Activated CD4-positive, alpha-beta T cell treated with anti-CD3 and anti-CD28 coated beads for 48 hours (primary cell): ENCODE measurements at regions not wholly inside any gene's neighbourhood (a gene's known extent, or its start where the extent isn't known, plus 50 kb on each side); places are given as distances from the start of the nearest gene placed in this dataset.
"Not testable (repeated sequence)": the region's sequence is repeated elsewhere in the genome, so short reads cannot be mapped to it uniquely, and the experiment has no call there.

Experiments
- DNase-seq: peaks from one replicate; pipeline ENCODE4 v3.0.0-alpha.2; 2020

DNA sequence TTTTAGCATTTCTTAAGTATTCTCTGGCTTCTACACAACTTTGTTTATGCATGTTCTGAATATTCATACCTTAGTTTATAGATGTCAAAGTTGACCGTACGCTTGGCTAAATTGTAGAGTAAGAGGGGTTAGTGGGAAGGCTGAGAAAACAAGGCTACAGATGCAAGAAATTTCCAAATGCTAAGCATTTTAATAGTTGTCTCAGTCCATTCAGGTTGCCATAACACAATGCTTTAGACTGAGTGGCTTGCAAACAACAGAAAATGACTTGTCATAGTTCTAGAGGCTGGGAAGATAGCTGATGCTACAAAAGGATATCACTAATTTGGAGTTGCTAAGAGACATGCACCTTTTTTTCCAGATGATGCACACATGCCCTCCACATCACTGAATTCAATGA is 53.0 kb upstream of the C1QTNF3 start:
- not testable (repeated sequence) for DNase-seq

DNA sequence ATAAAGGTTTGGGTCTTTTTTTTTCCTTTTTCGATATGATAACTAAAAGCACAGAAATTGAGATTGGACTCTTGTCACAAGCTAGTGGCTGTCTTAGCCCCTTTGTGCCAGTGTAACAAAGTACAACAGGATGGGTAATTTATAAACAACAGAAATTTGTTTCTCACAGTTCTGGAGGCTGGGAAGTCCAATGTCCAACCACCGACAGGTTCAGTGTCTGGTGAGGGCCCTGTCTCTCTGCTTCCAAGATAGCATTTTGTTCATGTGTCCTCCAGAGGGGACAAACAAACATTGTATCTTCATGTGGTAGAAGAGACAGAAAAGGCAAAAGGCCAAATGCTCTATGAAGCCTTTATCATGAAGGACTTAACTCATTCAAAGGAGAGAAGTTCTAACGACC is 56.9 kb upstream of the C1QTNF3 start:
- DNase-seq: not testable (repeated sequence)

DNA sequence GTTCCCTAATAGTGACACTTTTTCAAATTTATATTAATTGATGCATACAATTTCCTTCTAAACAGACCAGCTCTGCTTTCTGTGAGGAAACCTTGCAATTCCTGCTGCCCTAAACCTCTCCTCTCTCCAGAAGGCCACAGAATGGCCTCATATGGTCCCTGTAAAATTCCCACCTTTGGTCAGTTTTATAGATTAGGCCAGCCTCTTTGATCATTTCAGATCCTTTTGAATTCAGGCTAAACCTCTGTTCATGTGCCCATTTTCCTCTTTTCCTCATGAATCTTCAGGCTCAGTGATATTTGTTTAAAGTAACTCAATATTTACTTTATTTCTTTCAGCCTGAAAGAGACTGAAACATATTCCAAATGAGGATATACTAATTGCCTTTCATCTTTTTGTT is 58.6 kb upstream of the C1QTNF3 start:
- not testable (repeated sequence) for DNase-seq

DNA sequence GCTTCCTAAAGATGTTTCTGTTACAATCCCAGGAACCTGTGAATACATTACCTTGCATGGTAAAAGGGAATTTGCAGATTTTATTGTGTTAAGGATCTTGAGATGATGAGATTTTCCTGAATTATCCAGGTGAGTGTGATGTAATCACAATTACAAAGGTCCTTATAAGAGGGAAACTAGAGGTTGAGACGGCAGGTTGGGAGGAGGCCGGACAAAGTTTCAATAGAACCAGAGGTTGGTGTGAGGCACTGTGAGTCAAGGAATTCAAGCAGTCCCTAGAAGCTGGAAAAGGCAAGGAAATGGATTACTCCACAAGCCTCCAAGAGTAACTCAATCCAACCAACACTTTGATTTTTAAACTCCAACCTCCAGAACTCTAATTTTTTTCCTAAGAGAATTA is 65.9 kb upstream of the C1QTNF3 start:
- not testable (repeated sequence) for DNase-seq

DNA sequence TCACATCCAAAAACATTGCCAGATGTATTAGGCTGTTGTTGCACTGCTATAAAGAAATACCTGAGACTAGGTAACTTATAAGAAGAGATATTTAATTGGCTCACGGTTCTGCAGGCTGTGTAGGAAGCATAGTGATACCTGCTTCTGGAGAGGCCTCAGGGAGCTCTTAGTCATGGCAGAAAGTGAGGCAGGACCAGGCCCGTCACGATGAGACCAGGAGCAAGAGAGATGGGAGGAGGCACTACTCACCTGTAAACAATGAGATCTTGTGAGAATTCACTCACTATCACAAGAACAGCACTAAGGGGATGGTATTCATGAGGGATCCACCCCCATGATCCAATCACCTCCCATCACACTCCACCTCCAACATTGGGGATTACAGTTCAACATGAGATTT is 81.3 kb upstream of the C1QTNF3 start:
- DNase-seq: not testable (repeated sequence)

DNA sequence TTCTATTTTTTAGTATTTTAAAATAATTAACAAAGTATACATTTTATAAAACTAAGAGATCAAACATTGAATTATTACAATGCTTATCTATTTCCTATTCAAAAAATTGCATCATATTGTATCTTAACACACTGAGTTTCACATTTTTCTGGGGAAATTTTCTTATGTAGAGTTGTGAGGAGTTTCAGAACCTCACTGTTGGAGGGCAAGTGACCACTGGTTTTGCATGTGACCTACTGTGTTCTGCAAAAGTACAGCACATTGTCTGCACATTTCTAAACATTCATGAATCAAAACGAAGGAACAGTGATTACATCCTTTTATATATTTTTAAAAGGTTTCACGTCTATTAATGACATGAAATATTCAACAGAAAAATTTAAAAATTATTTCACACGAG is 82.3 kb upstream of the C1QTNF3 start:
- DNase-seq: not testable (repeated sequence)

DNA sequence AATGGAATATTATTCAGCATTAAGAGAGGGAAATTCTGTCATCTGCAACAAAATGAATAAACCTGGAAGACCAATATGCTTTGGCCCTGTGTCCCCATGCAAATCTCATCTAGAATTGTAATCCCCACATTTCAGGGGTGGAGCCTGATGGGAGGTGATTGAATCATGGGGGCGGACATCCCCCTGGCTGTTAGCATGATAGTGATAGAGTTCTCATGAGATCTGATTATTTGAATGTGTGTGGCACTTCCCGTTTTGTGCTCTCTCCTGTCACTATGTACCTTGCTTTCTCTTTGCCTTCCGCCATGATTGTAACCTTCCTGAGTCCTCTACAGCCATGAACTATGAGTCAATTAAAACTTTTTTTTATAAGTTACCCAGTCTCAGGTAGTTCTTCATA is 83.7 kb upstream of the C1QTNF3 start:
- DNase-seq: not testable (repeated sequence)

DNA sequence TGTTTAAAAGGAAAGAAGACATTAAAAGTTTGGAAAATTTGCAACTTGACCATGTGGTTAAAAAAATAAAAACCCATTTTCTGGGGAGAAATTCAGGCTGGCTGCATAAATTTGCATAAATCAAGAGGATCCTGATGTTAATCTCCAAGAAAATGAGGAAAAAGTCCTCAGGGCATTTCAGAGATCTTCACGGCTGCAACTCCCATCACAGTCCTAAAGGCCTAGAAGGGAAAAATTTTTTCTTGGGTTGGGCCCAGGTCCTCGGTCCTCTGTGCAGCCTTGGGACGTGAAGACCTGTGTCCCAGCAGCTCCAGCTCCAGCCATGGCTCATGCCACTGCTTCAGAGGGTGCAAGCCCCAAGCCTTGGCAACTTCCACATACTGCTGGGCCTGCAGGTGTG is 84.8 kb upstream of the C1QTNF3 start:
- DNase-seq: not testable (repeated sequence)

DNA sequence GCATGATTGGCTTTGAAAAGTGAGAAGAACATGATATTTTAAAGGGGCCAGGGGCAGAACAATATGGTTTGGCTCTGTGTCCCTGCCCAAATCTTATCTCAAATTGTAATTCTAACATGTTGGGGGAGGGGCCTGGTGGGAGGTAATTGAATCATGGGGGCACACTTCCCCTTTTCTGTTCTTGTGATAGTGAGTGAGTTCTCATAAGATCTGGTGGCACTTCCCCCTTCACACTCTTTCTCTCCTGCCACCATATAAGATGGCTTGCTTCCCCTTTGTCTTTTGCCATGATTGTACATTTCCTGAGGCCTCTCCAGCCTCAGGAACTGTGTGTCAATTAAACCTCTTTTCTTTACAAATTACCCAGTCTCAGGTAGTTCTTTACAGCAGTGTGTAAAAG is 85.9 kb upstream of the C1QTNF3 start:
- DNase-seq: not testable (repeated sequence)

DNA sequence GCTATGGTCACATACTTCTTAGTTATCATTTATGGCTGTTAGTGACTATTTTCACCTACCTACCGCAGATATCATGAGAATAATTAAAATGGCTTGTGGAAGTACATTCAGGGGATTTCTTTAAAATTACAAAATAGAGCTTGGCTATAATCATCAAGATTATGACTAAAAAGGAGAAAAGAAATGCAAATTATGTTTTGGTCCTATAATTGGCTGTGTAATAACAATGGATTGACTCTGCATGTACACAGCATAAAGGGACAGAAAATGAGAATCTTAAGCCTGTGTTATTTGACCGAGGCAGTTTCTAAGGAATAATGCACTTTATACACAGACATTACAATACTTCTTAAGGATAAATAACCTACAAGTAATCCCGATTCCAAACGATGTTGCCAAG is 112.0 kb upstream of the C1QTNF3 start:
- not testable (repeated sequence) for DNase-seq

DNA sequence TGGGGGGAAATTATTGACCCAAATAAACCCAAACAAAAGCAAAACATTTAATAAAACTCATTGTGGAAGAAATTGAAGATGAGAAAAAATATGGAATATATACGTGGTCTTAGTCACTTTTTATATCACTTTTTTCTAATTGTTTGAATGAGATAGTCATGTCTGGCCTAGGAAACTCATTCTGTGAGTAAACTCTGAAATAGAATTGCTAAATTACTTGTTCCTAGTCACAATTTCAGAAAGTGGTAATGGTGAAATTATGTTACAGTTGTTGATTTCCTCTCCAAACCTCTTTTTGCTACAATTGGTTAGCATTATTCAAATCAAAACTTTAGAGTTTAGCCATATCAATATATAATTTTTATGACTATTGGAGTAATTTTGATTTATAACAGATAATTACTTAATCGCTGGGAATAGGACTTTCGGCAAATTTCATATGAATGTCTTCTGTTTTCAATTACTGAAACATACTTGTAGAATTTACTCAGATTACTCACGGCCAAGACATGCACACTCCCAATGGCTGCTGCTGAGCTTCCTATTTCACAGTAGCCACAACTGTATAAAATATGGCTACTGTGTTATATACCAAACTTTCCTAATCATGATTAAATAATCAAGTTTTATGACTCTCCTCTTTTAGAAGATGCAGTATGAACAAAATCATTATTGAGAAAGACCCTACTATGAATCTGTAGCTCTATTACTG is 113.8 kb upstream of the C1QTNF3 start:
- not testable (repeated sequence) for DNase-seq

DNA sequence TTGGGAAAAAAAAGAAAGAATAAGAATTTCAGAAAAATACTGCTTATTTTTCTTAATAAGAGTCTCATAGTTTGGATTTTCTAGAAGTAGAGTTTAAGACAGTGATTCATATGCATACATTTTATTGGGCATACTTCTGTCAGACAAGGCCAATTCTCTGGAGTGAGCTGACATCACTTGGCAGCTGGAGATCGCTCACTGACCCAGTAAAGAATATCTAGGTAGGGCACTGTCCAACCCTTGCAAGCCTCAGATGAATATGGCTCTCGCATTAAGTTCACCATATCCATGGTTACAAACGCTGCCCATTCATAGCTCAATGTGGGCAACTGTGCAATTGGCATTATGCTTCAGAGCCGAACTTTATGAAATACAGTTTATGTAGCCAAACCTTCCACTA is 117.9 kb upstream of the C1QTNF3 start:
- not testable (repeated sequence) for DNase-seq

DNA sequence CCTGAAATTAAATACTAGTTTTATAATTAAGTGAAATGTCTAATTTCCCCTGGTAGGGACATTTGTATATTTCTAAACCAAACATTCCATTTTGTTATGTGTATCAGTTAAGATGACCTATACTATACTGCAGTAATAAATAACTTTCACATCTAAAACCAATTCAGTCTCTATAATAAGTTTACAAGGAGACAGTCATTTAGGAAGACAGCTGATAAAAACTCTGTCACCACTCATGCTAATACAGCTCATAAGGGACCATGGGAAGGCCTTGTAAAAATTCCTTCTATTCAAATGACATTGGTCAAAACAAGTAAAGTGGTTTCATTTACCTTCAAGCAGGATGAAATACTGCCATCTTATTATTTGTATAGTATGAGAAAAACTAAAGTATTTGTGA is 128.4 kb upstream of the C1QTNF3 start:
- not testable (repeated sequence) for DNase-seq

DNA sequence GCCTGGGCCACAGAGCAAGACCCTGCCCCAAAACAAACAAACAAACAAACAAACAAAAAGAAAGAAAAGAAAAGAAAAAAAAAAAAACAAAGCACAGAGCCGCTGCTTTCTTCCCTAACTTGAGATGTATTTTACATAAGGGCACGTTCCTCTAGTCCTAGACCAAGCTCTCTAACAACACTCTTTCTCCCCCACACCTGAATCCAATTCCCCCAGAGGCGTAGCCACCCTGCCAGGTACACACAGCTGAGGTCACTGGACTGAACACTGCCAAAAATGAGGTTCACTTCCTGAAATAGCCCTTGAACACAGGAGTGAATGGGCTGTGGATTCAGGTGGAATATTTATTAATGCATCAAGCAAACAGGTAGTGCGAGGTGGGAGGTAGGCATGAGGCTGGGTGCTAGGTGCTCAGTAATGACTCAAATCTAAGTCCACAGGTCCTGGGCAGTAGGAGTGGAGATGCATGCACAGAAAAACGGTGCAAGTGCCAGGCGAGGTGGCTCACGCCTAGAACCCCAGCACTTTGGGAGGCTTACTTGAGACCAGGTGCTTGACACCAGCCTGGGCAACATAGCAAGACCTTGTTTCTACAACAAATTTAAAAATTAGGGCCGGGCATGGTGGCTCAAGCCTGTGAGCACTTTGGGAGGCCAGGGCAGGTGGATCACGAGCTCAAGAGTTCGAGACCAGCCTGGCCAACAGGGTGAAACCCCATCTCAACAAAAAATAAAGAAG is 136.6 kb upstream of the C1QTNF3 start:
- DNase-seq: peak; percentile 3

DNA sequence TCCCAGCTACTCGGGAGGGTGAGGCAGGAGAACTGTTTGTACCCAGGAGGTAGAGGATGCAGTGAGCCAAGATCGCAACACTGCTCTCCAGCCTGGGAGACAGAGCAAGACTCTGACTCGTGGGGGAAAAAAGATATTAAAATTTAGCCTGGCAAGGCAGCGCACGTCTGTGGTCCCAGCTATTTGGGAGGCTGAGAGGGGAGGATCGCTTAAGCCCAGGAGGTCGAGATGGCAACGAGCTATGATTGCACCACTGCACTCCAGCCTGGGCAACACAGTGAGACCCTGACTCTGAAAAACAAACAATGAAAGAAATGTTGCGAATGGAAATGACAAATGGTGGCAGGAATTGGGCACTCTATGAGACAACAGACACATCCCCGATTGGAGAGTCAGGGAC is 137.2 kb upstream of the C1QTNF3 start:
- not testable (repeated sequence) for DNase-seq

DNA sequence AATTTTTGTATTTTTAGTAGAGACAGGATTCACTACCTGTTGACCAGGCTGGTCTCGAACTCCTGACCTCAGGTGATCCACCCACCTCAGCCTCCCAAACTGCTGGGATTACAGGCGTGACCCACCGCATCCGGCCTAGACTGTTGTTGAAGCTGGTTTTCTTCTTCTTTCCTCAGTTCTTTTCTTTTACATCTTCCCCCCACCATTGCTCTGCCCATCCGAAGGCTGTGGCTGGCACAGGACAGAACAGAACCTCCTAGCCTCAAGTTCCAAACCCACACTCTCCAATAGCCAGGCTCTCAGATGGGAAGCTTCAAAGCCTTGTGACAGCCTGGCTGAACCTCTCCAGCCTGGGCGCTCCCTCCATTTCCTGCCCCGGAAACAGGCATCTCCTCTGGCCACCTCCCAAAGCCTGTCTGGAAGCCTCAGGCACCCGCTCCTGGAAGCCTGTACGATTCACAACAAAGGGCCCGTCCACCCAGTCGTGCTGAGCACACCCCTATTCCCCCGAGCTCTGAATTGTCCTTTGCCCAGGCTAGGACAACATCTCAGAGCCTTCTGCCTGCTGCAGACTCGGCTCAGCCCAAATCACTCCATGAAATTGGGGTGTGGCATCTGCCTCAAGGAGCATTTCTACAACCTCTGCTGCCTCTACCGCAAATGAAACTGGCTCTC is 138.1 kb upstream of the C1QTNF3 start:
- DNase-seq: not testable (repeated sequence)

DNA sequence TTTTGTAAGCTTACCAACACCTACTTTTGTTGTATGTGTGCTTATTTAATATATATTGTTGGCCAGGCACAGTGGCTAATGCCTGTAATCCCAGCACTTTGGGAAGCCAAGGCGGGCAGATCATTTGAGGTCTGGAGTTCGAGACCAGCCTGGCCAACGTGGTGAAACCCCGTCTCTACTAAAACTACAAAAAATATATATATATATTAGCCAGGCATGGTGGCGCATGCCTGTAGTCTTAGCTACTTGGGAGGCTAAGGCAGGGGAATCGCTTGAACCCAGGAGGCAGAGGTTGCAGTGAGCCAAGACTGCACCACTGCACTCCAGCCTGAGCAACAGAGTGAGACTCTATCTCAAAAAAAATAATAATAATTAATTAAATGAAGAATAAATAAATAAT is 142.0 kb upstream of the C1QTNF3 start:
- DNase-seq: not testable (repeated sequence)

DNA sequence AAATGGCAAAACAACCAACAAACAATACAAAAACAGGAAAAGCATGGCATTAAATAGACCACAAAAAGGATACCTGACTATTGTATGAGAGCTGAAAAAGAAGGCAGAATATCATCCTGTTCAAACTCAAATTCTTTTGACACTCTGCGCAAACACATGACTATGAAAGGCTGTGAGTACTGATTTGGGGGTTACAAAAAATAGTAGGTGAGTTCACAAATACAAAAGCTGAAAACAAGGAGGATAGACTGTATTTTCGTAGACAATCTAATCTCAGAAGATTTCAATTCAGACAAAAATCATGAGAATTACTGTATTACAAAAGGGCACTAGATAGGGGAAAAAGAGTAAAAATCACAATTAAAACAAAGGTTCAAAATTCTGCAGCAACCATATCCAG is 142.6 kb upstream of the C1QTNF3 start:
- DNase-seq: not testable (repeated sequence)

DNA sequence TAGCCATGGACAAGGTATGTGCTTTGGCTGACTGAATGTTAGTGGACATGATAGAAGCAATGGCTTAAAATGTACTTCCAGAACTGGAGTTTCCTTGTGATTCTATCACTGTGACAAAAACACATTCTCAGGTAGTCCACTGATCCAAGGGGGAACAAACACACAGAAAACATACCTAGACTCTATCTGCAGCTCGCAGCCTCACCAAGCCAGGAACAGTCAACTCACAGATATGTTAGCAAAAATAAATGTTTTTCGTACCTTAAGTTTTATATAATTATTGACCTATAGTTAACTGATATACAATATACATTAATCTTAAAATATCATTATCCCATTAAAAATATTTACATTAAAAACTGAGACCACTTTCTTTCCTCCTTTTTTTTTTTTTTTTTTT is 143.1 kb upstream of the C1QTNF3 start:
- DNase-seq: not testable (repeated sequence)

DNA sequence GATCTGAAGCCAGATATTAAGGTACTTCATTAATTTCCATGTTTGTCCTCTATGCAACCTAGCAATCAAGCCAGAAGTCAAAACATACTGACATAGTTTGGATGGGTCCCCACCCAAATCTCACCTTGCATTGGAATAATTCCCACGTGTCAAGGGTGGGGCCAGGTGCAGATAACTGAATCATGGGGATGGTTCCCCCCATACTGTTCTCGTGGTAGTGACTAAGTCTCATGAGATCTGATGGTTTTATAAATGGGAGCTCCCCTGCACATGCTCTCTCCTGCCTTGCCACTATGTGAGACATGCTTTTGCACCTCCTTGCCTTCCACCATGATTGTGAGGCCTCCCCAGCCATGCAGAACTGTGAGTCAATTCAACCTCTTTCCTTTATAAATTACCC is 143.9 kb upstream of the C1QTNF3 start:
- peak; percentile 5 for DNase-seq

DNA sequence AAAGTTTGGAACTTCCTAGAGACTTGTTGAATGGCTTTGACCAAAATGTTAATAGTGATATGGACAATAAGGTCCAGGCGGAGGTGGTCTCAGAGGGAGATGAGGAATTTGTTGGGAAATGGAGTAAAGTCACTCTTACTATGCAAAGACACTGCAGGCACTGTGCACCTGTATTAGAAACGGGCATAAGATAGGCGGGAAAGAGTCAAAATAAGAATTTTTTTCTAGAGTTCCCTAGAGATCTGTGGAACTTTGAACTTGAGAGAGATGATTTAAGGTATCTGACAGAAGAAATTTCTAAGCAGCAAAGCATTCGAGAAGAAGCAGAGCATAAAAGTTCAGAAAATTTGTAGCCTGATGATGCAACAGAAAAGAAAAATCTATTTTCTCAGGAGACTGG is 144.4 kb upstream of the C1QTNF3 start:
- not testable (repeated sequence) for DNase-seq

DNA sequence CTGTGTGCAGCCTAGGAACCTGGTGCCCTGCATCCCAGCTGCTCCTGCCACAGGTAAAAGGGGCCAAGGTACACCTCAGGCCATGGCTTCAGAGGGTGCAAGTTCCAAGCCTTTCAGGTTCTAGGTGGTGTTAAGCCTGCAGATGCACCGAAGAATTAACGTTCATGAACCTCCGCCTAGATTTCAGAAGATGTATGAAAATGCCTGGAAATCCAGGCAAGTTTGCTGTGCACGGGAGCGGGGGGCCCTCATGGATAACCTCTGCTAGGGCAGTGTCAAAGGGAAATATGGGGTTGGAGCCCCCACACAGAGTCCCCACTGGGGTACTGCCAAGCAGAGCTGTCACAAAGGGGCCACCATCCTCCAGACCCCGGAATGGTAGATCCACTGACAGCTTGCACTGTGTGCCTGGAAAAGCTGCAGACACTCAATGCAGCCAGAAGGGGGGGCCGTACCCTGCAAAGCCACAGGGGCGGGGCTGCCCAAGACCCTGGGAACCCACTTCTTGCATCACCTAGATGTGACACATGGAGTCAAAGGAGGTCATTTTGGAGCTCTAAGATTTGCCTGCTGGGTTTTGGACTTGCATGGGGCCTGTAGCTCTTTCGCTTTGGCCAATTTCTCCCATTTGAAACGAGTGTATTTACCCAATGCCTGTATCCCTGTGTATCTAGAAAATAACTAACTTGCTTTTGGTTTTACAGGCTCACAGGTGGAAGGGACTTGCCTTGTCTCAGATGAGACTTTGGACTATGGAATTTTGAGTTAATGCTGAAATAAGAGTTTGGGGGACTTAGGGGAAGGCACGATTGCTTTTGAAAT is 145.2 kb upstream of the C1QTNF3 start:
- DNase-seq: peak; percentile 87

DNA sequence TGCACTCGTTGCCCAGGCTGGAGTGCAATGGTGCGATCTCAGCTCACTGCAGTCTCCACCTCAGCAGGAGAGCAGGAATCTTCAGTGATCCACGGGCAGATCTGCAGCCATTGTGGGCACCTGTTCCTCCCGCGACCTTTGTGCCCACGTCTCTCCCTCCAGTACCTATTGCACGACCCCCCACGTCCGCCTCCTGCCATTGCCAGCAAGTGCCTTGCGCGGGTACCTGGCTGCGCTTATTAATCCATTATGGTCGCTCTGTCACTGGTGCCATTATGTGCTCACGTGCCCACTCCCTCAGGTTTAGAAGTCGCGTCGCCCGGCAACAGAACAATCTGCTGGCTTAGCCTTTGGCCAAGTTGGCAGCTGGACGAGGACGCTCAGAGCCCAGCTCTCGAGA is 146.2 kb upstream of the C1QTNF3 start:
- peak; percentile 7 for DNase-seq
